ENCODE measurements at regions not wholly inside any gene's neighbourhood (a gene's known extent, or its start where the extent isn't known, plus 50 kb on each side); places are given as distances from the start of the nearest gene placed in this dataset.

DNA sequence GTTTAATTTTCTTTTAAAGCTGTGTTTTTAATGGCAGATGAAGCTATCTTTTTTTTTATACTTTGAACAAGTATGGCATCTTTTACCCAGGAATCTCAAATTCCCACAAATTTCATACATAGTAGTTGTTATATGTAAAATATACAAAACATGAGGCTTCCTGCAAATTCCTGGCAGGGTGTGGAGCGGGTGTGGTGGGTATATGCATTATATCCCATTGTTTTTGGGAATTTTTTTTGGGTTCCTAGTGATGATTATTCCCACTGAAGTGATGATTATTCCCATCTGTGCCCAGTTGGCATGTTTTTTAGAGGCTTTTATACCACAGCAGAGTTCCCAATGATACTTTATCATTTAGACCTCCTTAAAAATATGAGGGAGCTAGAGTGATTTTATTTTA is 320.4 kb downstream of the ZFHX3 start:
- no peak for TF ChIP-seq POLR2AphosphoS5 (IDR thresholded peaks at IDR 0.05; ENCODE audit: low read depth, low read length)
- TF ChIP-seq POLR2A (IDR thresholded peaks at IDR 0.05; ENCODE audit: low read depth, low read length) = no peak
- TF ChIP-seq TAF1 (IDR thresholded peaks at IDR 0.05; ENCODE audit: low read depth, low read length) = no peak

All from GM12891 (cell line).